ENCODE measurements at regions not wholly inside any gene's neighbourhood (a gene's known extent, or its start where the extent isn't known, plus 50 kb on each side); places are given as distances from the start of the nearest gene placed in this dataset.

GRCh38 chr14:85332401-85332800 is 197.5 kb upstream of the FLRT2 start:
- no peak for DNase-seq
- Histone ChIP-seq H3K4me3 (no peak overlapping the region), H3K9me3 (no peaks in the 10 kb centered on the region), H3K4me1 (no peaks in the 10 kb centered on the region), H3K36me3 (no peaks in the 10 kb centered on the region), H3K27me3 (no peaks in the 10 kb centered on the region), H3K9ac (ENCODE audit: low read depth in 2 of 2, low read length in 2 of 2) (no peak overlapping the region), H3K27ac (no peak overlapping the region)
- intact Hi-C loops (cut with DNase I) = no loop called here
- TF ChIP-seq CTCF (IDR thresholded peaks at IDR 0.05) = no peak

- DNase-seq = no peak
- H3K27me3 ChIP-seq = no peaks in the 10 kb centered on the region
These were observed 196.6 kb upstream of the FLRT2 start for GRCh38 chr14:85333313-85333712.

GRCh38 chr14:85333841-85334240 is 196.1 kb upstream of the FLRT2 start:
- H3K4me3 ChIP-seq = no peak overlapping the region
- no peaks in the 10 kb centered on the region for H3K27me3 ChIP-seq
- DNase-seq = no peak
- H3K9me3 ChIP-seq = no peaks in the 10 kb centered on the region
- no peaks in the 10 kb centered on the region for H3K4me1 ChIP-seq
- TF ChIP-seq CTCF (IDR thresholded peaks at IDR 0.05) = no peak
- intact Hi-C loops (cut with DNase I) = no loop called here
- H3K36me3 ChIP-seq = no peaks in the 10 kb centered on the region
- H3K9ac ChIP-seq (ENCODE audit: low read depth in 2 of 2, low read length in 2 of 2) = no peak overlapping the region
- H3K27ac ChIP-seq = no peak overlapping the region

More at GRCh38 chr14:85333313-85333712, 196.6 kb upstream of the FLRT2 start:
- intact Hi-C loops (cut with DNase I) = no loop called here
- H3K27ac ChIP-seq = no peak overlapping the region
- no peaks in the 10 kb centered on the region for H3K9me3 ChIP-seq
- no peaks in the 10 kb centered on the region for H3K36me3 ChIP-seq
- TF ChIP-seq CTCF (IDR thresholded peaks at IDR 0.05) = no peak
- H3K4me3 ChIP-seq = no peak overlapping the region
- H3K4me1 ChIP-seq = no peaks in the 10 kb centered on the region
- H3K9ac ChIP-seq (ENCODE audit: low read depth in 2 of 2, low read length in 2 of 2) = no peak overlapping the region

- Histone ChIP-seq H3K4me3 (no peak overlapping the region), H3K27me3 (no peaks in the 10 kb centered on the region), H3K27ac (no peak overlapping the region), H3K9me3 (no peaks in the 10 kb centered on the region), H3K36me3 (no peaks in the 10 kb centered on the region), H3K4me1 (no peaks in the 10 kb centered on the region), H3K9ac (ENCODE audit: low read depth in 2 of 2, low read length in 2 of 2) (no peak overlapping the region)
- DNase-seq = no peak
- no peak for TF ChIP-seq CTCF (IDR thresholded peaks at IDR 0.05)
- intact Hi-C loops (cut with DNase I) = no loop called here
These were observed 195.6 kb upstream of the FLRT2 start for GRCh38 chr14:85334316-85334715.

- H3K27ac ChIP-seq = no peak overlapping the region
- intact Hi-C loops (cut with DNase I) = no loop called here
- TF ChIP-seq CTCF (IDR thresholded peaks at IDR 0.05) = no peak
- H3K9ac ChIP-seq (ENCODE audit: low read depth in 2 of 2, low read length in 2 of 2) = no peak overlapping the region
- no peaks in the 10 kb centered on the region for H3K27me3 ChIP-seq
- no peaks in the 10 kb centered on the region for H3K36me3 ChIP-seq
- no peaks in the 10 kb centered on the region for H3K9me3 ChIP-seq
- no peak overlapping the region for H3K4me3 ChIP-seq
- no peak for DNase-seq
- H3K4me1 ChIP-seq = no peaks in the 10 kb centered on the region
These were observed 193.7 kb upstream of the FLRT2 start for GRCh38 chr14:85336257-85336656.

GRCh38 chr14:85336817-85337216 is 193.1 kb upstream of the FLRT2 start:
- Histone ChIP-seq H3K4me3 (no peak overlapping the region), H3K27me3 (no peaks in the 10 kb centered on the region), H3K4me1 (no peaks in the 10 kb centered on the region), H3K9me3 (no peaks in the 10 kb centered on the region), H3K9ac (ENCODE audit: low read depth in 2 of 2, low read length in 2 of 2) (no peak overlapping the region), H3K36me3 (no peaks in the 10 kb centered on the region), H3K27ac (no peak overlapping the region)
- no peak for TF ChIP-seq CTCF (IDR thresholded peaks at IDR 0.05)
- intact Hi-C loops (cut with DNase I) = no loop called here
- DNase-seq = no peak
